HG02840 (cell line): ENCODE measurements at regions not wholly inside any gene's neighbourhood (a gene's known extent, or its start where the extent isn't known, plus 50 kb on each side); places are given as distances from the start of the nearest gene placed in this dataset.

Experiments
- ATAC-seq: cut with Tn5 transposase; IDR thresholded peaks from one replicate; pipeline ENCODE4 v1.9.1; 2021; ENCODE audit warnings: mild to moderate bottlenecking, moderate library complexity, moderate number of reproducible peaks; ENCODE audit not compliant: unreplicated experiment, low FRiP score

- ATAC-seq: no peak
These were observed 256.7 kb downstream of the KLF6 start for GRCh38 chr10:3528271-3528670.

GRCh38 chr10:3527869-3528268 lies 257.1 kb downstream of the KLF6 start:
- no peak for ATAC-seq

DNA sequence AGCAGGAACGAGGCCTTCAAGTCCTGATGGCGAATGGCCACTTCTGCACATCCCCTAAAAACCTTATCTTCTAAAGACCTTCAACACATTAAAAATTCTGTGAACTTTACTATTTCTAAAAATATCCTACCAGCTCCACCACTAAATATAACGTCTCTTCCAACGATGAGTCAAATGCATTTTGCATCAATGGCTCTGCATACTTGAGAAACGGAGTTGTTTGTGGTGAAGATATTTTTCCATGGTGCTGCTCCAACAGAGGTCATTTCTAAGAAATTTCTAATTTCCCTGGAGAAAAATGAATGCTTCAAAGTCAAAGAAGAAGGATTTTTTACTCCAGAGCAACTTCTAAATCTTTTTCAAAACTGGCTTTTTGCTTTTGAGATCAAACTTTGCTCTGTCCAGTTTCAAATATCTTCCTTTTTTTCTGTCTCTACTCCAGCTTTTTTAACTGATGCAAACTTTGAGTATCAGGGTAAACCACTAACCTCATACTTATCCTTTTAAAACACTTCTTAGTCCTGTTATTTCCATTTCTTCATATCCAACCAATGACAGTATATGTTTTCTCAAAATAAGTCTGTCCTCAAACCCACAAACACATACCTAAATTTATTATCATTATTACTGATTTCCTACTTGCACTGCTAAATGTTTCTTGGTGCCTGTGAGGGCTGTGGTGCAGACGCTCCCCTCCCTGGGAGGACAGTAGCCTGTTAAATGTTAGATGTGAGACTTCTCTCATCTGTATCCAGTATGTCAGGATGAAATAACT lies 258.1 kb downstream of the KLF6 start:
- no peak for ATAC-seq

DNA sequence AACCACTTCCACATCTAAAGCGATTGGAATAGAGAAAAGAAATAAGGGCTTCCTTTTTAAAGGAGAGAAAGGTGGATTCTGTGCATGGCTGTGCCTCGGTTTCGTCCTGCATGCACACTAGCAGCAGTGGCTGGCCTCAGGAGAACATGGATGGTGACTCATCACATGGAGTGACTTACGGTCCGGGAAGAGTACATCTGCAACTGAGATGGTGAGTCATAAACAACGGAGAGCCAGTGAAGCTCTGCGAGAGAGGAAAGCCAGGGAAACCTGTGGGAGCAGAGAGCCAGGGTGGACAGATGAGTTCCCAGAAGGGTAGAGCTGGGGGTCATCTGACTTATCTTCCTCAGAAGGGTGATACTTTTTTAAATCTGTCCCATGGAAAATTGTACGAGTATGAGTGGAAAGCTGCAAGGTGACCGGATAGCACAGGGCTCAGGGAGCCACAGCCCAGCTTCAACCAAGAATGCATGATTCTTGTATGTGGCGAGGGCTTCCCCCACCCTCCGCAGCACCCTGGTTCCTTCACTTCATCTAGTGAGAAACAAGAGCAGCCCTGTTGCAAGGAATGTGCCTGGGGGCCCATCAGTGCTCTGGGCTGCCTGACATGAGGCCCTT lies 259.1 kb downstream of the KLF6 start:
- no peak for ATAC-seq

DNA sequence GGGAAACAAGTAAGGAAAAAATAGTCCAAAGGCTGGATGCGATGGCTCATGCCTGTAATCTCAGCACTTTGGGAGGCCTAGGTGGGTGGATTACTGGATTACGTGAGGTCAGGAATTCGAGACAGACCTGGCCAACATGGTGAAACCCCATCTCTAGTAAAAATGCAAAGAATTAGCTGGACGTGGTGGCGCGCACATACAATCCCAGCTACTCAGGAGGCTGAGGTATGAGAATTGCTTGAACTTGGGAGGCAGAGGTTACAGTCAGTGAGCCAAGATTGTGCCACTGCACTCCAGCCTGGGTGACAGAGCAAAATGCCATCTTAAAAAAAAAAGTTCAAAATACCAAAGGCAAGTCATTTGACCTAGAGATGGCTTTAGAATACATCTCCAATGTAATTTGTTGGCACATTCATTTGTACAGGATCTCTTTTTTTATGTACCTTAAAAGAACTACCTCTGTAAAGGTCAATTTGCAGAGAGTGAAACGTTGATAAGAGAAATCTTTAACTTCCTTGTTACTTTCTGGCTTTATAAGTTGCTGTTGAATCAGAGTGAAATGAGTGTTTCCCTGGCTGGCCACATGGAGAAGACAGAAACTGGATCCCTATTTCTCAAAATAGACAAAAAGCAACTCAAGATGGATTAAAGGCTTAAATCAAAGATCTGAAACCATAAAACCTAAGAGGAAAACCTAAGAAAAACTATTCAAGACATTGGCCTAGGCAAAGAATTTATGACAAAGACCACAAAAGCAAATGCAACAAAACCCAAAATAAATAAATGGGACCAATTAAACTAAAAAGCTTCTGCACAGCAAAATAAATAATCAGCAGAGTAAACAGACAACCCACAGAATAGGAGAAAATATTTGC lies 260.7 kb downstream of the KLF6 start:
- ATAC-seq: no peak

GRCh38 chr10:3523309-3524050 lies 261.5 kb downstream of the KLF6 start:
- ATAC-seq: no peak

DNA sequence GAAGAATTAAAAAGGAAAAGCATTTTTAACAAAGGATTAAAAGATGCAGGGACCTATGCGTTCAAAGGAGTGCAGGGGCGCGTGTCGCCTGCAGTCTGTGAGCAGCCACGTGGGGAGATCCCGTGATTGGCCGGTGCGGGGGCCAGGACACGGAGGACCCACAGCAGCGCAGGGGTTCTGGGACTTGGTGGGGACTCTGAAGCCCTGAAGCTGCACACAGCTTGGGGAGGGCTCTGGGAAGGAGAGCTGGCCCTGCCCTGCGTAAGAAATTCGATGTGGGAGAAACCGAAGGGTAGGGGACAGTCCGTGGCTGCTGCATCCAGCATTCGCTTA lies 268.1 kb downstream of the KLF6 start:
- ATAC-seq: no peak

DNA sequence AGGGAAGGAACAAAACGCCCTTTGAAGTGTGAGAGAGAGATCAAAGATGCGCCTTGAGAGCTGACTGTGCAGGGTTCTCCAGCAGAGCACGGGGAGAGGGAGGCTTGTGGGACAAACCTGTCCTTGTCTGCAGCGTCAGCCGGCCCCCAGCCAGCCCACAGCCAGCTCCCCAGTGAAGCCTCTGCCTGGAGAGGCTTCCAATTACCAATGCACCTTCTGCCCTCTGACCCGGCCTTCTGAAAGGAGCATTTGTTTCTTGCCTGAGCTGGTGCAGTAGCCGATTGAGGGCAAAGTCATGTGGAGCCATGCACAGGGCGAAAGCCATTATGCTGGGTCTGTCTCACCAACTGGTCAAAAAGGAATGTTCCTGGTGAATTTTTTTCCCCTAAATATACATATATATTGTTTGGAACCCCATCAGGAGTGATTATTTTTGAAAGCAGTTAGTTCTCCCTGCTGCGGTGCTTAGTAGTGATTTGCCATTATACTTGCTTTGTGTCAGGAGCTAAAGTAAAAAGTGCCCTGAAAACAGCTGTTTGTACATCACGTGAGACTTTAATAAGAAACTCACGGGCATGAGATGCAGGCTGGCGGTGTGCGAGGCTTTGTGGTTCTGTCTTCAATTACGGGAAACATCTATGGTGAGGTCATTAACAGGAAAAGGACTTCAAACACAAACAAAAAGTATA lies 268.6 kb downstream of the KLF6 start:
- ATAC-seq: no peak

DNA sequence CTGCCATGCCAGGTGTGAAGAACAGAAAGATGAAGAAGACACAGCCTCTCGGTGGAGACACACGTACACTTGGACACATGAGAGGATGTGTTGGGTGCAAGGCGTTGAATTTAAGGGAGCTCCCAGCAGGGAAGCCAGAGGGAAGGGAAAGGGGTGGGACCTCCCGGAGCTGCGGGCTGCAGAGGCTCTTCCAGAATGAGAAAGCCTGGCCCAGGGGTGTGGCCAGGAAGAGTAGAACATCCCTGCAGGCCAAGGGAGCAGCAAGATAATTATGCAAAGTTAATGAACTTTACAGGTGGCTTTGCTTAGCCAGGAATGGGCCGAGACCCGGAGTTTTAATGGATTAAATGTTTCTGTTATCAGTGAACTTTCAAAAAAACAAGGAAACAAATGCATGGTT lies 270.3 kb downstream of the KLF6 start:
- ATAC-seq: no peak

- ATAC-seq: no peak
These were observed 272.7 kb downstream of the KLF6 start for GRCh38 chr10:3512263-3512662.

DNA sequence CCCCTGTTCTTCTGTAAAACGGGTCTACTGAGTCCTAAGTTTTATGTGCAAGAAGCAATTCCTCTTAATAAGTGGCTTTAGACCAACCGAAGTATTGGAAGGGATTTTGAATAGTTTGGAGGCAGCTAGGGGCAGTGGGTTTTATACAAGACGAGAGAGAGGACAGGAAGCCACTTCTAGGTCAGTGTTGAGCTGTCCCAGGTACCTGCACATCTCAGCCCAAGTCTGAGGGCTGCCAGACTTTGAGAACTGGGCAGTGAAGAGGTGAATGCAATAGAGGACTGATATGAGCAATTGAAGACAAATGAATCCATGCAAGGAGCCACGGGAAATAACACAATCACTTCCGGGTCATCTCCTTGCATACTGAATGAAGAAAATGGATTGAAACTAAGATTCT lies 273.5 kb downstream of the KLF6 start:
- no peak for ATAC-seq

DNA sequence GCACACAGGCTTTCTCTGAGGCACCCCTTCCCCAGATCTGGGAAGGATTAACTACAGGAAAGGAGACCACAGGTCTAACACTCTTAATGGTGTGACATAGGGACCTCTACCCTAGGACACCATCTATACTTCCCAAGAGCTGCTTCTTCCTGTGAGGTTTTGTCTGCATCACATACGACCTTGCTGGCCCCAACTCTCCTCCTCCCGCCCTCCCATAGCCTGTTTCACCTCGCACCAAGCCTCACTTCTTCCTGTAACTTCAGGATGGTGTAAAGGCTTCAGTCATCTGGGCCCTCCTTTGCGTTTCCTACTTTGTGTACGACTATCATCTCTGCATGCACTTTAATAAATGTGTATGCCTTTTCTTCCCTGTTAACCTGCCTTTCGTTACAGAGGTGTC lies 274.3 kb downstream of the KLF6 start:
- ATAC-seq: no peak

DNA sequence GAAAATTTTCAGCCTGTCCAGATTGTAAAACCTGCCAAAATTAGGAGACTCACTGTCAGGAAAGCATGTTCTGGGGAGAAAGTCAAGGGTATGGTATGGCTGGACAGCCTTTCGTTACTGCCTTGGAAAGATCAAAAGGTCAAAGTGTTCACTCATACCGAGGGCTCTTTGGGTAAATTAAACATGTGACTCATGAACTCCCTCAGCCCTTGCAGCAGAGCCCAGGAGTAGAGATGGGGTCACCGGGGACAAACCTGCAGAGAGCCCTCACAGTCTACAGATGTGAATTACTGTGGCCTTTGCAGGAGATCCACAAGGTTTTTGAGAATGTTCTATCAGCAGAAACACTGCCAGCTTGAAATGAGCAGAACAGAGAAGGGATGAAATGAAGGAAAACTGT lies 275.7 kb downstream of the KLF6 start:
- no peak for ATAC-seq

- ATAC-seq: no peak
These were observed 281.7 kb downstream of the KLF6 start for GRCh38 chr10:3503299-3503698.

- ATAC-seq: no peak
These were observed 282.3 kb downstream of the KLF6 start for GRCh38 chr10:3502673-3503072.

DNA sequence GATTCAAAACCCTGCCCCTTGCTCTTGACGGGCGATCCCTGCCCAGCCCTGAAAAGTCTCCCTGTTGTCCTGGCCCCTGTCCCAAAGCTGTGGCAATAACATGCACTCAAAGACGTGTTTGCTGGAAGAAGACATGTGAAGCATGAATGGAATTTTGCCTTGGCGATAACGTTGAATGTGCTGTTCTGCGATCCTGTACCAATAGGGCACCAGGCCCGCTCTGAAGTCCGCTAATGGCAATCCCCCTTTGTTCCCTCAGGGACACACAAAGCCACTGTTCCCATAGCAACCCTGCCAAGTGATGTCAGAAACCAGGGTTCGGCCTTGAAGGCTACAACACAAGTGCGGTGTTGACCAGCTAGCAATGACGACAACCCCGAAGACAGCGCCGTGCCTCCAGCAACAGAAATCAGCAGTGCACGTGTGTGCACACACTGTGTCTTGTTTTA lies 284.6 kb downstream of the KLF6 start:
- ATAC-seq: no peak

DNA sequence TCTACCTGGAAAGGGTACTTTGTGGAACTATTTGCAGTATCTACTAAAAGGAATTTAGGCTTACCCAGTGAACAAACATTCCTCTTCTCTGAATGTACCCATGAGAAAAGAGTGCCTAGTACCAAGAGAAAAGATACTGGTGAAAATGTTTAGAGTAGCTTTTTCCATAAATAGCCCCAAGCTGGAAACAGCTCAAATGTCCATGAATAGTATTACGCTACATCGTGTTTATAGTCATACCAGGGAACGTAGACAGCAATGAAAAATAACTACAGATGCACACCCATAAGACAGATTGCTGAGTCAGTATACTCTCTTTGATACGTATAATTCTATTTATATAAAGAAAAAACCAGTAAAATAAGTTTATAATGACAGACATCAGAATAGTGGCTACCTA lies 285.9 kb downstream of the KLF6 start:
- no peak for ATAC-seq

DNA sequence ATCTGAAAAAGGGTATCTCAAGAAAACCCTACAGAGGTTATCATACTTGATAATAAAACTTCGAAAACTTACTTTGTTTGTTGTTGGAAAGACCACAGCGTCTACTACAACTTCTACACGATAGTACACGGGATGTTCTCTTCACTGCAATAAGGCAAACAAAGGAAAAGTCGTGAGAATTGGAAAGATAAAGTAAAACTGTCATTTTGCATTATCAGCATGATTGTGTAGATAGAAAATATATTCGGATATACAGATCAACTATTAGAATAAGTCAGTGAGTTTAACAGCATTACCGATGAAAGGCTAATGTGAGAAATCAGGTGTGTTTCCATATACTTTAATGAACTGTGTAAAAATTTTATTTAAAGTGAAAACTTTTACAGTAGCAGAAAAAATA lies 287.4 kb downstream of the KLF6 start:
- ATAC-seq: no peak

DNA sequence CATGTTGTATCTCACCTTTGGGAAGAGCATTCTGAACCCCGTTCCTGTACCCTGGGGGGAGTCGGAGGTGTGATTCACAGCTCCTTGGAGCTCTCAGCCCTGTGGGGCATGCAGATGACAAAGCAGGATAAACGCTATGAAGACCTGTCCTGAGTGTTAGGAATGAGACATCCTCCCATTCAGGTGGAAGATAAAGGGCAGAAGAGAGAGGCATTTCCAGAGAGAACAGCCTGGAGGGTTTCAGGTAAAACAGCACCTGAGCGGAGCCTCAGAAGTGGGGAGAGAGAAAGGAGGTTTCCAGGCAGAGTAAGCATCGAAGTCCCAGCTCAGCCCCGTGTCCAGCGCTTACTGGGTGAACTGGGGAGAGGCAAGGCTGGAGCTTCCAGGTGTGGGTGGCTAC lies 288.9 kb downstream of the KLF6 start:
- ATAC-seq: no peak

- no peak for ATAC-seq
These were observed 289.7 kb downstream of the KLF6 start for GRCh38 chr10:3495281-3495680.
